ENCODE measurements at regions not wholly inside any gene's neighbourhood (a gene's known extent, or its start where the extent isn't known, plus 50 kb on each side); places are given as distances from the start of the nearest gene placed in this dataset.

DNA sequence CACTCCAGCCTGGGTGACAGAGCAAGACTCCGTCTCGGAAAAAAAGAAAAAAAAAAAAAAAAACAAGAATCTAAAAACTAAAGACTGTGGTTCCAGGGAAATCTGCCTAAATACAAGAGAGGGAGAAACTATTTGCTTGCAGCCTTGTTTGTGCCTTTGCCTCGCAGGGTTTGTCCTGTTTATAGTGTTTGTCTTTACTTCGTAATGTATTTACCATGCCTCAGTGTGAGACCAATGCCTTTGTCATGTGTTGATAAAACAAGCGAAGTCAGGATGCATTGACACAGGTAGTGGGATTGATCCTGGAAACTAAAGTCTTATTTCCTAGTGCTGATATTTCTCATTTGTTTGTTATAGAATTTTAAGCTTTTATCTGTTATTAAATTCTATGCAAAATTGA lies 199.0 kb downstream of the EXOC5 start:
- TF ChIP-seq, protein P1, sequence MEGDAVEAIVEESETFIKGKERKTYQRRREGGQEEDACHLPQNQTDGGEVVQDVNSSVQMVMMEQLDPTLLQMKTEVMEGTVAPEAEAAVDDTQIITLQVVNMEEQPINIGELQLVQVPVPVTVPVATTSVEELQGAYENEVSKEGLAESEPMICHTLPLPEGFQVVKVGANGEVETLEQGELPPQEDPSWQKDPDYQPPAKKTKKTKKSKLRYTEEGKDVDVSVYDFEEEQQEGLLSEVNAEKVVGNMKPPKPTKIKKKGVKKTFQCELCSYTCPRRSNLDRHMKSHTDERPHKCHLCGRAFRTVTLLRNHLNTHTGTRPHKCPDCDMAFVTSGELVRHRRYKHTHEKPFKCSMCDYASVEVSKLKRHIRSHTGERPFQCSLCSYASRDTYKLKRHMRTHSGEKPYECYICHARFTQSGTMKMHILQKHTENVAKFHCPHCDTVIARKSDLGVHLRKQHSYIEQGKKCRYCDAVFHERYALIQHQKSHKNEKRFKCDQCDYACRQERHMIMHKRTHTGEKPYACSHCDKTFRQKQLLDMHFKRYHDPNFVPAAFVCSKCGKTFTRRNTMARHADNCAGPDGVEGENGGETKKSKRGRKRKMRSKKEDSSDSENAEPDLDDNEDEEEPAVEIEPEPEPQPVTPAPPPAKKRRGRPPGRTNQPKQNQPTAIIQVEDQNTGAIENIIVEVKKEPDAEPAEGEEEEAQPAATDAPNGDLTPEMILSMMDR (IDR thresholded peaks at IDR 0.05), result no peak
- no peak for TF ChIP-seq POLR2AphosphoS5 (IDR thresholded peaks at IDR 0.05)
- TF ChIP-seq POLR2A (IDR thresholded peaks at IDR 0.05; ENCODE audit: low read depth), result no peak
